H1 (cell line): ENCODE measurements at regions not wholly inside any gene's neighbourhood (a gene's known extent, or its start where the extent isn't known, plus 50 kb on each side); places are given as distances from the start of the nearest gene placed in this dataset.

Source experiments
- CTCF ChIA-PET: fragments of 300-600 bp; sonication (Branson Sonifier 250); formaldehyde crosslinking; loops from one replicate; lab custom pipeline; 2021; ENCODE audit not compliant: partially characterized antibody; lab: Charles Lee
- POLR2A ChIA-PET: fragments of 300-600 bp; sonication (Branson Sonifier 250); formaldehyde crosslinking; loops from one replicate; lab custom pipeline; 2021; ENCODE audit warnings: inconsistent platforms; ENCODE audit not compliant: partially characterized antibody; lab: Charles Lee
- DNase-seq, 2 experiments: peaks; one replicate each; pipeline versions ENCODE4 v3.0.0 to v3.0.0-alpha.2; 2010 to 2022; ENCODE audit warnings: low spot score in 2 of 2, low read depth in 1 of 2, mixed read lengths in 1 of 2
- FAIRE-seq: peaks from 2 replicates; lab custom pipeline; 2011; peaks lifted over from hg19 to GRCh38; lab: Jason Lieb, UNC
- H2AFZ ChIP-seq: 2 replicates; pipeline ENCODE4 v1.8.1; 2012; ENCODE audit warnings: low read length, inconsistent platforms
- H2AK5ac ChIP-seq: 2 replicates; pipeline ENCODE4 v1.6.1; 2013; ENCODE audit warnings: low read depth, low read length
- H2BK120ac ChIP-seq: replicated peaks from 2 replicates; pipeline ENCODE3; 2013; ENCODE audit warnings: low read depth, low read length, inconsistent platforms
- H2BK12ac ChIP-seq: 2 replicates; pipeline ENCODE4 v1.6.1; 2013; ENCODE audit warnings: low read depth, low read length
- H2BK15ac ChIP-seq: 2 replicates; pipeline ENCODE4 v1.6.1; 2013; ENCODE audit warnings: low read length
- H2BK20ac ChIP-seq: 2 replicates; pipeline ENCODE4 v1.6.1; 2013; ENCODE audit warnings: low read length
- H2BK5ac ChIP-seq: 2 replicates; pipeline ENCODE4 v1.6.1; 2013; ENCODE audit warnings: low read depth, low read length
- H3K14ac ChIP-seq: 2 replicates; pipeline ENCODE4 v1.6.1; 2013; ENCODE audit warnings: inconsistent platforms; ENCODE audit not compliant: insufficient read length
- H3K18ac ChIP-seq: 2 replicates; pipeline ENCODE4 v1.6.1; 2013; ENCODE audit warnings: low read length; ENCODE audit errors: extremely low read depth
- H3K23ac ChIP-seq: 2 replicates; pipeline ENCODE4 v1.6.1; 2013; ENCODE audit warnings: inconsistent platforms; ENCODE audit not compliant: insufficient read length
- H3K23me2 ChIP-seq: 2 replicates; pipeline ENCODE4 v1.6.1; 2013; ENCODE audit warnings: low read depth, low read length
- H3K27ac ChIP-seq: 2 replicates; pipeline ENCODE4 v1.6.1; 2011; ENCODE audit warnings: low read depth, low read length, inconsistent platforms
- H3K27me3 ChIP-seq, 4 experiments: replicated peaks in 1 of 4; 1 replicate in 1 of 4; 2 replicates in 3 of 4; pipeline versions ENCODE4 v1.6.1 to v1.8.1; 2011 to 2013; ENCODE audit warnings: low read length in 3 of 4, mild to moderate bottlenecking in 3 of 4, inconsistent platforms in 2 of 4, mixed read lengths in 2 of 4, moderate library complexity in 1 of 4; ENCODE audit not compliant: control insufficient read depth in 3 of 4, insufficient read depth in 3 of 4; ENCODE audit errors: extremely low read depth in 1 of 4
- H3K36me3 ChIP-seq, 4 experiments: 2 replicates each; pipeline versions ENCODE4 v1.6.1 to v1.8.1; 2011 to 2013; ENCODE audit warnings: mild to moderate bottlenecking in 4 of 4, low read length in 3 of 4, moderate library complexity in 2 of 4, control low read depth in 1 of 4, inconsistent platforms in 1 of 4; ENCODE audit not compliant: insufficient read depth in 4 of 4, control insufficient read depth in 2 of 4
- H3K4ac ChIP-seq: replicated peaks from 2 replicates; pipeline ENCODE3; 2013; ENCODE audit warnings: low read length, low read depth, mixed read lengths, inconsistent platforms; ENCODE audit not compliant: insufficient read length
- H3K4me1 ChIP-seq, 4 experiments: replicated peaks in 1 of 4; 1 replicate in 1 of 4; 2 replicates in 3 of 4; pipeline versions ENCODE4 v1.6.1 to v1.8.1; 2011 to 2013; ENCODE audit warnings: low read length in 3 of 4, inconsistent platforms in 2 of 4, mixed read lengths in 1 of 4; ENCODE audit not compliant: insufficient read depth in 4 of 4, control insufficient read depth in 3 of 4
- H3K4me2 ChIP-seq, 2 experiments: 2 replicates each; pipeline versions ENCODE4 v1.6.1 to v1.8.1; 2011 to 2013; ENCODE audit warnings: low read depth in 2 of 2, low read length in 2 of 2, control low read depth in 1 of 2, inconsistent platforms in 1 of 2, mild to moderate bottlenecking in 1 of 2; ENCODE audit not compliant: insufficient read depth in 1 of 2
- H3K4me3 ChIP-seq, 4 experiments: fragments of 200-600, 300-600 bp in 1 of 4; sonication (generic), shearing (Covaris generic), sonication (Bioruptor Twin) in 1 of 4; 2 replicates each; pipeline versions ENCODE4 v1.5.1 to v1.8.1; 2011 to 2016; ENCODE audit warnings: low read length in 4 of 4, low read depth in 3 of 4, control low read depth in 2 of 4, inconsistent platforms in 2 of 4, mild to moderate bottlenecking in 2 of 4, mixed read lengths in 1 of 4, moderate library complexity in 1 of 4; ENCODE audit not compliant: insufficient read depth in 2 of 4; ENCODE audit errors: extremely low read depth in 1 of 4
- H3K56ac ChIP-seq: replicated peaks from 2 replicates; pipeline ENCODE3; 2013; ENCODE audit warnings: low read depth, mild to moderate bottlenecking, mixed read lengths, low read length, inconsistent platforms; ENCODE audit not compliant: insufficient read length
- H3K79me1 ChIP-seq: 2 replicates; pipeline ENCODE4 v1.6.1; 2013; ENCODE audit warnings: low read depth, low read length, control low read depth
- H3K79me2 ChIP-seq, 2 experiments: 2 replicates each; pipeline versions ENCODE4 v1.6.1 to v1.8.1; 2012 to 2013; ENCODE audit warnings: low read length in 2 of 2, mild to moderate bottlenecking in 2 of 2, inconsistent platforms in 1 of 2; ENCODE audit not compliant: insufficient read depth in 2 of 2, control insufficient read depth in 1 of 2
- H3K9ac ChIP-seq, 4 experiments: replicated peaks in 1 of 4; 1 replicate in 1 of 4; 2 replicates in 3 of 4; pipeline versions ENCODE4 v1.6.1 to v1.8.1; 2011 to 2013; ENCODE audit warnings: low read depth in 3 of 4, low read length in 3 of 4, control low read depth in 2 of 4, mild to moderate bottlenecking in 2 of 4, moderate library complexity in 2 of 4, inconsistent platforms in 1 of 4; ENCODE audit errors: extremely low read depth in 1 of 4
- H3K9me3 ChIP-seq, 2 experiments: 2 replicates each; pipeline versions ENCODE4 v1.6.1 to v1.8.1; 2012 to 2013; ENCODE audit warnings: mild to moderate bottlenecking in 2 of 2, moderate library complexity in 2 of 2, control low read depth in 1 of 2, inconsistent platforms in 1 of 2, low read depth in 1 of 2, low read length in 1 of 2, mixed read lengths in 1 of 2; ENCODE audit not compliant: insufficient read depth in 2 of 2
- H4K20me1 ChIP-seq, 2 experiments: replicated peaks in 1 of 2; 2 replicates each; pipeline versions ENCODE3 to v1.8.1; 2011 to 2013; ENCODE audit warnings: inconsistent platforms in 2 of 2, low read length in 2 of 2, mild to moderate bottlenecking in 1 of 2; ENCODE audit not compliant: insufficient read depth in 2 of 2, control insufficient read depth in 1 of 2
- H4K5ac ChIP-seq: 2 replicates; pipeline ENCODE4 v1.6.1; 2013; ENCODE audit warnings: low read length, low read depth, mixed read lengths, inconsistent platforms; ENCODE audit not compliant: insufficient read length
- H4K8ac ChIP-seq: 2 replicates; pipeline ENCODE4 v1.8.0; 2013; ENCODE audit warnings: mild to moderate bottlenecking, moderate library complexity, low read length, inconsistent platforms; ENCODE audit not compliant: insufficient read depth; ENCODE audit errors: extremely low read depth
- H4K91ac ChIP-seq: replicated peaks from 2 replicates; pipeline ENCODE3; 2013; ENCODE audit warnings: low read length, mixed read lengths, inconsistent platforms; ENCODE audit not compliant: insufficient read length
- ASH2L ChIP-seq: fragments of 200-600, 300-600 bp; sonication (generic); IDR thresholded peaks from one replicate; pipeline ENCODE4 v1.7.1; 2017; ENCODE audit warnings: low read length
- BRCA1 ChIP-seq: IDR thresholded peaks from 2 replicates; pipeline ENCODE4 v1.6.1; 2012; ENCODE audit warnings: low read depth, low read length, improper control_type of control experiment
- CBX8 ChIP-seq: fragments of 300-800, 300-1000 bp; sonication (generic); IDR thresholded peaks from 2 replicates; pipeline ENCODE4 v1.7.1; 2016; ENCODE audit warnings: low read depth, low read length, borderline replicate concordance
- JUND ChIP-seq: IDR thresholded peaks from 2 replicates; pipeline ENCODE4 v1.6.1; 2011; ENCODE audit warnings: mild to moderate bottlenecking, improper control_type of control experiment, low read length
- KDM4A ChIP-seq: IDR thresholded peaks from one replicate; pipeline ENCODE4 v1.7.1; 2012; ENCODE audit warnings: low read depth, mild to moderate bottlenecking, moderate library complexity, low read length, inconsistent platforms; ENCODE audit not compliant: severe bottlenecking
- KDM5A ChIP-seq: fragments of 200-600 bp; IDR thresholded peaks from 2 replicates; pipeline ENCODE4 v1.7.1; 2012; ENCODE audit warnings: mild to moderate bottlenecking, low read length, inconsistent platforms, mixed read lengths
- PHF8 ChIP-seq: fragments of 200-600 bp; sonication (generic); conservative IDR thresholded peaks from 2 replicates; pipeline ENCODE4 v1.7.1; 2012; ENCODE audit warnings: low read depth, mild to moderate bottlenecking, inconsistent platforms, low read length, moderate library complexity
- POU5F1 ChIP-seq: IDR thresholded peaks from 2 replicates; pipeline ENCODE4 v1.6.1; 2011; ENCODE audit warnings: low read depth, mild to moderate bottlenecking, low read length, moderate library complexity
- RXRA ChIP-seq: IDR thresholded peaks from 2 replicates; pipeline ENCODE4 v1.6.1; 2011; ENCODE audit warnings: low read depth, mild to moderate bottlenecking, low read length, moderate library complexity; ENCODE audit not compliant: insufficient read depth
- SAP30 ChIP-seq: fragments of 300-600 bp; sonication (generic); IDR thresholded peaks from 2 replicates; pipeline ENCODE4 v1.7.1; 2012; ENCODE audit warnings: low read length, moderate library complexity, mild to moderate bottlenecking, inconsistent platforms; ENCODE audit not compliant: insufficient read depth, insufficient replicate concordance
- SIX5 ChIP-seq: IDR thresholded peaks from 2 replicates; pipeline ENCODE4 v1.6.1; 2011; ENCODE audit warnings: mild to moderate bottlenecking, low read depth, low read length
- TEAD4 ChIP-seq: IDR thresholded peaks from 2 replicates; pipeline ENCODE4 v1.6.1; 2012; ENCODE audit warnings: low read depth, low read length, inconsistent platforms, mixed read lengths
- YY1 ChIP-seq: IDR thresholded peaks from 2 replicates; pipeline ENCODE4 v1.6.1; 2011; ENCODE audit warnings: low read depth, mild to moderate bottlenecking, low read length
- ZNF274 ChIP-seq: IDR thresholded peaks from 2 replicates; pipeline ENCODE4 v1.7.0; 2012; ENCODE audit warnings: low read length, borderline replicate concordance; ENCODE audit errors: extremely low read depth
- WGBS, 2 experiments: shearing (Covaris generic) in 1 of 2; methylation state at CpG; one replicate each; pipeline versions ENCODE4 v1.1.6 to v1.1.7; 2013 to 2015; ENCODE audit warnings: low lambda C conversion rate in 2 of 2, mixed read lengths in 2 of 2, inconsistent platforms in 1 of 2, low coverage in 1 of 2, missing lambda C conversion rate in 1 of 2; ENCODE audit not compliant: insufficient replicate concordance in 2 of 2, insufficient coverage in 1 of 2, insufficient read length in 1 of 2; ENCODE audit errors: extremely low coverage in 1 of 2, missing lambda C conversion rate in 1 of 2; 5-methylcytosine and 5-hydroxymethylcytosine counted together
- TF ChIP-seq, protein P1 (sequence below): IDR thresholded peaks from 2 replicates; pipeline ENCODE4 v1.6.1; 2011; ENCODE audit warnings: low read depth, mild to moderate bottlenecking, low read length; ENCODE audit not compliant: insufficient read depth

GRCh38 chr9:18018661-18019060 is 439.8 kb downstream of the SH3GL2 start:
- H3K9ac ChIP-seq, result no peak overlapping the region
- no peaks in the 10 kb centered on the region for H3K36me3 ChIP-seq
- H3K27ac ChIP-seq, result no peak overlapping the region
- H3K4me2 ChIP-seq, result no peak overlapping the region
- no peaks in the 10 kb centered on the region for H4K20me1 ChIP-seq
- H4K91ac ChIP-seq, result no peak overlapping the region
- H3K18ac ChIP-seq, result no peak overlapping the region
- H2BK5ac ChIP-seq, result no peak overlapping the region
- H3K23ac ChIP-seq, result no peak overlapping the region
- peaks cover 0 to 6% of the 10 kb centered on the region in 2 experiments; a peak in 2 of 4 replicates for H3K9me3 ChIP-seq
- no peaks in the 10 kb centered on the region for H3K27me3 ChIP-seq
- no peak overlapping the region for H2BK20ac ChIP-seq
- H2BK120ac ChIP-seq, result no peak overlapping the region
- ChIA-PET CTCF (interaction anchor here (1.1 to 3.2 kb wide), 4 partner anchors 33 to 207 kb away, joined by 3 to 13 read pairs (median 8); no protein-coding TSS in a partner anchor), POLR2A (no interaction called here)
- no peaks in the 10 kb centered on the region; the same call in 1 of the 2 replicates for H3K23me2 ChIP-seq
- FAIRE-seq, result no peak
- H2AFZ ChIP-seq, result no peak overlapping the region
- DNase-seq, result no peak
- no peaks in the 10 kb centered on the region for H3K79me1 ChIP-seq
- H3K4ac ChIP-seq, result no peak overlapping the region
- no peak overlapping the region for H2AK5ac ChIP-seq
- H3K4me3 ChIP-seq, result no peak overlapping the region
- H4K8ac ChIP-seq, result no peak overlapping the region
- H3K56ac ChIP-seq, result no peak overlapping the region
- no peak overlapping the region for H2BK15ac ChIP-seq
- no peaks in the 10 kb centered on the region for H3K79me2 ChIP-seq
- no peak overlapping the region for H3K14ac ChIP-seq
- no peak overlapping the region for H4K5ac ChIP-seq
- H3K4me1 ChIP-seq, result no peaks in the 10 kb centered on the region; a peak in 1 of 7 replicates
- no peak overlapping the region for H2BK12ac ChIP-seq
- WGBS, 2 experiments, result 89% methylated on average over 2 of the region's 2 CpGs; no CpG with 5 or more reads in 1 of the 2 experiments
- TF ChIP-seq RXRA (no peak), YY1 (no peak), BRCA1 (no peak), ASH2L (no peak), SIX5 (no peak), SAP30 (no peak), PHF8 (no peak), ZNF274 (no peak), JUND (no peak), KDM4A (no peak), TEAD4 (no peak), CBX8 (no peak), POU5F1 (no peak), KDM5A (no peak)
- TF ChIP-seq, protein P1, sequence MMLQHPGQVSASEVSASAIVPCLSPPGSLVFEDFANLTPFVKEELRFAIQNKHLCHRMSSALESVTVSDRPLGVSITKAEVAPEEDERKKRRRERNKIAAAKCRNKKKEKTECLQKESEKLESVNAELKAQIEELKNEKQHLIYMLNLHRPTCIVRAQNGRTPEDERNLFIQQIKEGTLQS, result no peak
